DND-41 (cell line): ENCODE measurements at regions not wholly inside any gene's neighbourhood (a gene's known extent, or its start where the extent isn't known, plus 50 kb on each side); places are given as distances from the start of the nearest gene placed in this dataset.

ENCODE experiments used
- ATAC-seq: fragments of 200-7000 bp; cut with Tn5 transposase; 3 replicates; pipeline ENCODE4 v1.9.1; 2021; ENCODE audit warnings: low read depth; ENCODE audit not compliant: insufficient read depth
- DNase-seq: peaks from one replicate; pipeline ENCODE4 v3.0.0-alpha.2; 2020
- H2AFZ ChIP-seq: 2 replicates; pipeline ENCODE4 v1.6.0; 2012; ENCODE audit warnings: low read depth, low read length
- H3K27ac ChIP-seq: 2 replicates; pipeline ENCODE4 v1.5.1; 2012; ENCODE audit warnings: low read length, inconsistent platforms
- H3K27me3 ChIP-seq: fragments of 200-600 bp; sonication (generic); 2 replicates; pipeline ENCODE4 v1.6.0; 2012; ENCODE audit warnings: low read length, mild to moderate bottlenecking, inconsistent platforms; ENCODE audit not compliant: insufficient read depth, poor library complexity
- H3K36me3 ChIP-seq: 2 replicates; pipeline ENCODE4 v1.5.1; 2012; ENCODE audit warnings: low read length, inconsistent platforms; ENCODE audit not compliant: insufficient read depth
- H3K4me1 ChIP-seq: 2 replicates; pipeline ENCODE4 v1.5.1; 2012; ENCODE audit warnings: mild to moderate bottlenecking, low read length; ENCODE audit not compliant: insufficient read depth
- H3K4me2 ChIP-seq: 2 replicates; pipeline ENCODE4 v1.6.0; 2012; ENCODE audit warnings: mild to moderate bottlenecking, moderate library complexity, low read length, inconsistent platforms; ENCODE audit not compliant: insufficient read depth
- H3K4me3 ChIP-seq, 2 experiments: fragments of 200-600 bp in 1 of 2; shearing (Covaris generic) in 1 of 2; 2 replicates each; pipeline ENCODE4 v1.5.1; 2012 to 2016; ENCODE audit warnings: inconsistent platforms in 2 of 2, low read length in 2 of 2, mild to moderate bottlenecking in 2 of 2, low read depth in 1 of 2, moderate library complexity in 1 of 2
- H3K79me2 ChIP-seq: 2 replicates; pipeline ENCODE4 v1.6.0; 2012; ENCODE audit warnings: low read length, inconsistent platforms; ENCODE audit not compliant: insufficient read depth
- H3K9ac ChIP-seq: 2 replicates; pipeline ENCODE4 v1.6.0; 2012; ENCODE audit warnings: low read depth, mild to moderate bottlenecking, inconsistent platforms, low read length, moderate library complexity
- H3K9me3 ChIP-seq: 2 replicates; pipeline ENCODE4 v1.5.1; 2012; ENCODE audit warnings: low read length, moderate library complexity, mild to moderate bottlenecking, inconsistent platforms; ENCODE audit not compliant: insufficient read depth, severe bottlenecking
- H4K20me1 ChIP-seq: 2 replicates; pipeline ENCODE4 v1.6.0; 2012; ENCODE audit warnings: low read length; ENCODE audit not compliant: insufficient read depth
- CTCF ChIP-seq: IDR thresholded peaks from 2 replicates; pipeline ENCODE4 v1.5.1; 2012; ENCODE audit warnings: borderline replicate concordance, low read length, moderate library complexity, mild to moderate bottlenecking; ENCODE audit not compliant: poor library complexity, severe bottlenecking; ENCODE audit errors: extremely low read depth
- EZH2 ChIP-seq: IDR thresholded peaks from 3 replicates; pipeline ENCODE4 v1.6.1; 2012; ENCODE audit warnings: borderline replicate concordance, low read depth, mild to moderate bottlenecking, moderate library complexity, low read length, inconsistent platforms; ENCODE audit not compliant: severe bottlenecking

DNA sequence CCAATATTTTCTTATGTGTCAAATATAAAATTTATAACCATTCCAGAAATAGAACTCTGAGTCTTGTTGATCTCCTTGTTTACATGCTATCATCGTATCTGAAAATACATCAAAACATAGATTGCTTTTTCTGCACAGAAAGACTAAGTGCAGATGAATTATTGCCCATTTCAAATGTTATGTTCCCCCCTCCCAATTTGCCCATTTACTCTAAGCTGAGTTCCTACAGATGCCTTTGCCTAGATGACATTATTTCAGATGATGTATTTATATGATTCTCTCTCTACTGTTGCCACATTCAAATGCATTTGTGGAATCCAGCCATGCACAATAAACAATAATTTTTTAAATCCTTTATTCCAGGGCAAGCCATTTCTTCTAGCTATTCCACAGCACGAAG lies 810.1 kb upstream of the MGAT4C start:
- TF ChIP-seq CTCF (no peak), EZH2 (no peak)
- Histone ChIP-seq H3K9ac (no peak overlapping the region), H3K27me3 (no peaks in the 10 kb centered on the region), H3K27ac (no peak overlapping the region), H3K36me3 (no peaks in the 10 kb centered on the region), H3K9me3 (no peaks in the 10 kb centered on the region), H3K4me3 (no peak overlapping the region), H3K4me1 (no peaks in the 10 kb centered on the region), H2AFZ (no peak overlapping the region), H3K4me2 (no peak overlapping the region), H3K79me2 (no peaks in the 10 kb centered on the region), H4K20me1 (no peaks in the 10 kb centered on the region)
- DNase-seq, result no peak
- no peak for ATAC-seq

DNA sequence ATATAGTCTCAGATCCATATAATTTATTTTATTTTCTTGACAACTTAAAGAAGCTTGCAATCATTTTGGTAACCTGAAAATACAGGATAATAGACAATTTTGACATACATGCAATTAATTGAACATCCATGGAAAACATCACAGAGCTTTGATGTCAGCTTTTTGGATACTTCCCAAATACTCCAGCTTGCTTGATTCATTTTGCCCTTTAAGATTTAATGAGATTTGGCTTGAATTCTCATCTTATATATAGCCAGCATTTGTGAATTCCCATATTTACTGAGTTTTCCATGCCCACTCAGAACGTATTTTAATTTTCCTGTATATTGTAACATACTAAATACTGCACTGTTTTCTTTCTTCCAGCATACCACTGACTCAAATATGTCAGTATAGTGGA lies 803.0 kb upstream of the MGAT4C start:
- H2AFZ ChIP-seq, result no peak overlapping the region
- H3K9ac ChIP-seq, result no peak overlapping the region
- ATAC-seq, result no peak
- H3K4me3 ChIP-seq, result no peak overlapping the region
- H3K27me3 ChIP-seq, result no peaks in the 10 kb centered on the region
- no peaks in the 10 kb centered on the region for H3K4me1 ChIP-seq
- no peaks in the 10 kb centered on the region for H4K20me1 ChIP-seq
- no peak for TF ChIP-seq EZH2
- no peak for TF ChIP-seq CTCF
- no peak for DNase-seq
- no peak overlapping the region for H3K27ac ChIP-seq
- H3K4me2 ChIP-seq, result no peak overlapping the region
- no peaks in the 10 kb centered on the region for H3K9me3 ChIP-seq
- no peaks in the 10 kb centered on the region for H3K36me3 ChIP-seq
- no peaks in the 10 kb centered on the region for H3K79me2 ChIP-seq

DNA sequence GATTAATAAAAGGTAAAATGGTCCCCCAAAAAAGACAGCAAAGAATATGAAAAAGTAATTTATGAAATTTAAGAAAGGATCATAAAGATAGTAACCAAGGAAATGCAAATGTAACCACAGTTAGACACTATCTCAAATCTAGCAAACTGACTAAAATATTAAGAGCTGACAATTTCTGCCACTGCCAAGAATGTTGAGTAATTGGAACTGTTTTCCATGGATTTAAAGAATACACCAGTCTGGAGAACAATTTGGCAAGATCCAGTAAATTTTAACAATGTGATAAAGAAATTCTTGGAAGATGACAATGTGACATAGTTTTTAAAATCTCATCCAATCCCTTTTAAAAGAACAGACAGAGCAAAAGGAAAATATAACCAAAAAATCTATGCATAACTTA lies 798.0 kb upstream of the MGAT4C start:
- Histone ChIP-seq H3K79me2 (no peaks in the 10 kb centered on the region), H3K9me3 (no peaks in the 10 kb centered on the region), H3K36me3 (no peaks in the 10 kb centered on the region), H3K27ac (no peak overlapping the region), H3K4me2 (no peak overlapping the region), H4K20me1 (no peaks in the 10 kb centered on the region), H3K9ac (no peak overlapping the region), H3K4me3 (no peak overlapping the region), H3K27me3 (no peaks in the 10 kb centered on the region), H3K4me1 (no peaks in the 10 kb centered on the region), H2AFZ (no peak overlapping the region)
- ATAC-seq (no peak), DNase-seq (no peak)
- TF ChIP-seq EZH2 (no peak), CTCF (no peak)

DNA sequence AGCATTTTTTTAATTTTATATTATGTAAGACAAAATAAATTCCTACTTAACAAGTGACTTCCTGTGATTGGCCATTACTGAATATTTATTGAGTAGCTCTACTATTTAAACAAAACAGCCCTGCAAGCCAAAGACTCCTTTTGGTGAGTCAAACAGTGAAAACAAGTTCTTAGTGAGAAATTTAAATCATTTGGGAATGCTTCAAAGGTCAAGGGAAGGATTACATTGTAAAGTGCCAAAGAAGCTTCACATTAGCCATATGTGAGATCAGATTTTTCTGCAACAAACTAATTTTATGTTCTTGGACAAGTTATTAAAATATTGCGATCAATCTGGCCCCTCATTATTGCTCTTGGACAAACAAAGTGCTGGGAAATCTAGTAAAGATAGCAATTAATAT lies 795.4 kb upstream of the MGAT4C start:
- H2AFZ ChIP-seq, result no peak overlapping the region
- no peaks in the 10 kb centered on the region for H3K36me3 ChIP-seq
- no peaks in the 10 kb centered on the region for H3K4me1 ChIP-seq
- no peak overlapping the region for H3K4me3 ChIP-seq
- no peaks in the 10 kb centered on the region for H3K27me3 ChIP-seq
- no peak overlapping the region for H3K4me2 ChIP-seq
- H3K9me3 ChIP-seq, result no peaks in the 10 kb centered on the region
- H3K9ac ChIP-seq, result no peak overlapping the region
- H3K79me2 ChIP-seq, result no peaks in the 10 kb centered on the region
- no peak for DNase-seq
- no peak overlapping the region for H3K27ac ChIP-seq
- no peak for ATAC-seq
- H4K20me1 ChIP-seq, result no peaks in the 10 kb centered on the region
- no peak for TF ChIP-seq CTCF
